ENCODE measurements at regions not wholly inside any gene's neighbourhood (a gene's known extent, or its start where the extent isn't known, plus 50 kb on each side); places are given as distances from the start of the nearest gene placed in this dataset.
A peak's percentile ranks its signal among the peaks of the same experiment; 100 is the strongest.

GRCh38 chr19:28605501-28606268 is 607.3 kb downstream of the UQCRFS1 start:
- H3K27ac ChIP-seq (ENCODE audit: low read depth, low read length), result peak overlapping the region; percentile 82
- DNase-seq, result no peak
- peaks cover 0 to 11% (median 2%) of the 10 kb centered on the region in 3 donors for H3K36me3 Mint-ChIP-seq
- no peaks in the 10 kb centered on the region for H3K9me3 ChIP-seq (ENCODE audit: low read length)
- no peaks in the 10 kb centered on the region for H3K36me3 ChIP-seq (ENCODE audit: insufficient read depth, low read length)
- CTCF ChIA-PET, result no interaction called here
- H3K9me3 Mint-ChIP-seq, result peaks cover 5 to 12% (median 7%) of the 10 kb centered on the region in 5 donors
- no peak overlapping the region for H3K4me3 ChIP-seq (ENCODE audit: low read length)
- no peak overlapping the region for H3K27ac Mint-ChIP-seq
- H3K27me3 Mint-ChIP-seq, result no peaks in the 10 kb centered on the region
- peaks cover 0 to 3% (median 0%) of the 10 kb centered on the region in 3 donors for H3K4me1 Mint-ChIP-seq
- no peaks in the 10 kb centered on the region for H3K27me3 ChIP-seq (ENCODE audit: insufficient read depth, low read length, poor library complexity, severe bottlenecking)
- POLR2A ChIA-PET, result no interaction called here
- no peak overlapping the region for H3K4me3 Mint-ChIP-seq
- no peaks in the 10 kb centered on the region for H3K4me1 ChIP-seq (ENCODE audit: insufficient read depth, low read length)

- CTCF ChIA-PET, result no interaction called here
- peaks cover 5 to 13% (median 7%) of the 10 kb centered on the region in 5 donors for H3K9me3 Mint-ChIP-seq
- no peak for DNase-seq
- Histone ChIP-seq H3K4me1 (ENCODE audit: insufficient read depth, low read length) (no peaks in the 10 kb centered on the region), H3K4me3 (ENCODE audit: low read length) (no peak overlapping the region), H3K27ac (ENCODE audit: low read depth, low read length) (peak overlapping the region; percentile 7), H3K36me3 (ENCODE audit: insufficient read depth, low read length) (no peaks in the 10 kb centered on the region), H3K27me3 (ENCODE audit: insufficient read depth, low read length, poor library complexity, severe bottlenecking) (no peaks in the 10 kb centered on the region), H3K9me3 (ENCODE audit: low read length) (no peaks in the 10 kb centered on the region)
- POLR2A ChIA-PET, result no interaction called here
- peaks cover 0 to 11% (median 2%) of the 10 kb centered on the region in 3 donors for H3K36me3 Mint-ChIP-seq
- no peaks in the 10 kb centered on the region for H3K27me3 Mint-ChIP-seq
- peak overlapping the region in 1 of 8 donors; percentile 13 for H3K27ac Mint-ChIP-seq
- H3K4me1 Mint-ChIP-seq, result peaks cover 0 to 3% (median 0%) of the 10 kb centered on the region in 3 donors
- no peak overlapping the region for H3K4me3 Mint-ChIP-seq
These were observed 609.5 kb downstream of the UQCRFS1 start for GRCh38 chr19:28603453-28603852.

- no peak for DNase-seq
- H3K4me1 Mint-ChIP-seq, result peaks cover 0 to 3% (median 0%) of the 10 kb centered on the region in 3 donors
- H3K36me3 ChIP-seq (ENCODE audit: insufficient read depth, low read length), result no peaks in the 10 kb centered on the region
- H3K36me3 Mint-ChIP-seq, result peaks cover 0 to 11% (median 2%) of the 10 kb centered on the region in 3 donors
- no peaks in the 10 kb centered on the region for H3K27me3 Mint-ChIP-seq
- peak overlapping the region in 1 of 8 donors; percentile 8 for H3K27ac Mint-ChIP-seq
- CTCF ChIA-PET, result no interaction called here
- H3K4me3 Mint-ChIP-seq, result no peak overlapping the region
- H3K9me3 ChIP-seq (ENCODE audit: low read length), result no peaks in the 10 kb centered on the region
- H3K9me3 Mint-ChIP-seq, result peaks cover 5 to 13% (median 7%) of the 10 kb centered on the region in 5 donors
- H3K27me3 ChIP-seq (ENCODE audit: insufficient read depth, low read length, poor library complexity, severe bottlenecking), result no peaks in the 10 kb centered on the region
- peak overlapping the region; percentile 43 for H3K27ac ChIP-seq (ENCODE audit: low read depth, low read length)
- H3K4me3 ChIP-seq (ENCODE audit: low read length), result no peak overlapping the region
- no peaks in the 10 kb centered on the region for H3K4me1 ChIP-seq (ENCODE audit: insufficient read depth, low read length)
- POLR2A ChIA-PET, result no interaction called here
These were observed 610.2 kb downstream of the UQCRFS1 start for GRCh38 chr19:28602675-28603298.

- peaks cover 0 to 9% (median 5%) of the 10 kb centered on the region in 5 donors for H3K9me3 Mint-ChIP-seq
- no peak overlapping the region for H3K4me3 Mint-ChIP-seq
These were observed 611.1 kb downstream of the UQCRFS1 start for GRCh38 chr19:28601723-28602440.

GRCh38 chr19:28598861-28599260 is 614.1 kb downstream of the UQCRFS1 start:
- H3K27ac ChIP-seq (ENCODE audit: low read depth, low read length), result no peak overlapping the region
- H3K36me3 ChIP-seq (ENCODE audit: insufficient read depth, low read length), result no peaks in the 10 kb centered on the region
- H3K4me3 Mint-ChIP-seq, result no peak overlapping the region
- DNase-seq, result no peak
- H3K9me3 ChIP-seq (ENCODE audit: low read length), result no peaks in the 10 kb centered on the region
- ChIA-PET POLR2A (no interaction called here), CTCF (no interaction called here)
- H3K27me3 ChIP-seq (ENCODE audit: insufficient read depth, low read length, poor library complexity, severe bottlenecking), result no peaks in the 10 kb centered on the region
- no peak overlapping the region for H3K4me3 ChIP-seq (ENCODE audit: low read length)
- peak overlapping the region in 2 of 8 donors; percentile 32 to 85 for H3K27ac Mint-ChIP-seq
- peaks cover 0 to 3% (median 0%) of the 10 kb centered on the region in 3 donors for H3K4me1 Mint-ChIP-seq
- H3K4me1 ChIP-seq (ENCODE audit: insufficient read depth, low read length), result no peaks in the 10 kb centered on the region
- H3K27me3 Mint-ChIP-seq, result no peaks in the 10 kb centered on the region
- H3K9me3 Mint-ChIP-seq, result peaks cover 0 to 6% (median 0%) of the 10 kb centered on the region in 5 donors
- H3K36me3 Mint-ChIP-seq, result no peaks in the 10 kb centered on the region

More at GRCh38 chr19:28601723-28602440, 611.1 kb downstream of the UQCRFS1 start:
- Histone ChIP-seq H3K9me3 (ENCODE audit: low read length) (no peaks in the 10 kb centered on the region), H3K4me3 (ENCODE audit: low read length) (no peak overlapping the region), H3K27me3 (ENCODE audit: insufficient read depth, low read length, poor library complexity, severe bottlenecking) (no peaks in the 10 kb centered on the region), H3K27ac (ENCODE audit: low read depth, low read length) (no peak overlapping the region), H3K36me3 (ENCODE audit: insufficient read depth, low read length) (no peaks in the 10 kb centered on the region), H3K4me1 (ENCODE audit: insufficient read depth, low read length) (no peaks in the 10 kb centered on the region)
- Mint-ChIP-seq H3K36me3 (peaks cover 0 to 7% (median 2%) of the 10 kb centered on the region in 3 donors), H3K4me1 (peaks cover 0 to 3% (median 0%) of the 10 kb centered on the region in 3 donors), H3K27ac (peak overlapping the region in 2 of 8 donors; percentile 10 to 52), H3K27me3 (no peaks in the 10 kb centered on the region)
- CTCF ChIA-PET, result no interaction called here
- no peak for DNase-seq
- POLR2A ChIA-PET, result no interaction called here

- no peaks in the 10 kb centered on the region for H3K27me3 Mint-ChIP-seq
- Histone ChIP-seq H3K27me3 (ENCODE audit: insufficient read depth, low read length, poor library complexity, severe bottlenecking) (no peaks in the 10 kb centered on the region), H3K36me3 (ENCODE audit: insufficient read depth, low read length) (no peaks in the 10 kb centered on the region), H3K27ac (ENCODE audit: low read depth, low read length) (no peak overlapping the region), H3K9me3 (ENCODE audit: low read length) (no peaks in the 10 kb centered on the region), H3K4me1 (ENCODE audit: insufficient read depth, low read length) (no peaks in the 10 kb centered on the region), H3K4me3 (ENCODE audit: low read length) (no peak overlapping the region)
- ChIA-PET POLR2A (no interaction called here), CTCF (no interaction called here)
- H3K36me3 Mint-ChIP-seq, result no peaks in the 10 kb centered on the region
- H3K4me3 Mint-ChIP-seq, result no peak overlapping the region
- H3K27ac Mint-ChIP-seq, result peak overlapping the region in 1 of 8 donors; percentile 21
- peaks cover 0 to under 1% (median 0%) of the 10 kb centered on the region in 3 donors for H3K4me1 Mint-ChIP-seq
- H3K9me3 Mint-ChIP-seq, result peaks cover 0 to 2% (median 0%) of the 10 kb centered on the region in 5 donors
- DNase-seq, result no peak
These were observed 616.3 kb downstream of the UQCRFS1 start for GRCh38 chr19:28596561-28597071.

- ChIA-PET POLR2A (no interaction called here), CTCF (no interaction called here)
- no peak overlapping the region for H3K27ac Mint-ChIP-seq
- H3K9me3 Mint-ChIP-seq, result peaks cover 0 to 2% (median 0%) of the 10 kb centered on the region in 5 donors
- H3K27ac ChIP-seq (ENCODE audit: low read depth, low read length), result no peak overlapping the region
- H3K9me3 ChIP-seq (ENCODE audit: low read length), result no peaks in the 10 kb centered on the region
- no peaks in the 10 kb centered on the region for H3K4me1 ChIP-seq (ENCODE audit: insufficient read depth, low read length)
- H3K27me3 ChIP-seq (ENCODE audit: insufficient read depth, low read length, poor library complexity, severe bottlenecking), result no peaks in the 10 kb centered on the region
- no peaks in the 10 kb centered on the region for H3K27me3 Mint-ChIP-seq
- DNase-seq, result no peak
- H3K36me3 ChIP-seq (ENCODE audit: insufficient read depth, low read length), result no peaks in the 10 kb centered on the region
- H3K4me3 Mint-ChIP-seq, result no peak overlapping the region
- H3K4me3 ChIP-seq (ENCODE audit: low read length), result no peak overlapping the region
- H3K4me1 Mint-ChIP-seq, result no peaks in the 10 kb centered on the region
- no peaks in the 10 kb centered on the region for H3K36me3 Mint-ChIP-seq
These were observed 617.0 kb downstream of the UQCRFS1 start for GRCh38 chr19:28595722-28596480.

All from CD8-positive, alpha-beta memory T cell (primary cell).